UCSD-AML1 (cell line): ENCODE measurements at regions not wholly inside any gene's neighbourhood (a gene's known extent, or its start where the extent isn't known, plus 50 kb on each side); places are given as distances from the start of the nearest gene placed in this dataset.
"Not testable (repeated sequence)": the region's sequence is repeated elsewhere in the genome, so short reads cannot be mapped to it uniquely, and the experiment has no call there.

ENCODE experiments used
- DNase-seq: peaks from one replicate; lab custom pipeline; 2025; ENCODE audit not compliant: unreplicated experiment; lab: John Stamatoyannopoulos, UW

DNA sequence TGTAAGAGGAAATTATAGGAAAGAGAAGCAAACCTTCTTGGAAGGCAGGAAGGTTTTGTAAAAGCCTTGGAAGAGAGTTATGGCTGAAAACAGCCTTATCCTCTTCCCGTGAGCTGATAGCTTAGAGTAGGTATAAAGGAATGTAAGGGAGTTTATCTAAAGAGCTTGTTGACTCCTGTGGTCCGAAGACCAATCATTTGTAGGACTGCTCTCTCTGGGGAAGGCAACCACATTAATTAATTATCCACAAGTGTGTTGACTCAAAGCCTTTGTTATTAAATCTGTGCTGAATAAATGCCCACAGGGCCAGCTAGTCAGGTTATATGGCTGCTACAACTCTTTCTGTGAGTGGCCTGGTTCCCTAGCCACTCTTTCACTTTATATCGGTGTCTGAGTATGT is 452.1 kb upstream of the RASGRP1 start:
- no peak for DNase-seq

DNA sequence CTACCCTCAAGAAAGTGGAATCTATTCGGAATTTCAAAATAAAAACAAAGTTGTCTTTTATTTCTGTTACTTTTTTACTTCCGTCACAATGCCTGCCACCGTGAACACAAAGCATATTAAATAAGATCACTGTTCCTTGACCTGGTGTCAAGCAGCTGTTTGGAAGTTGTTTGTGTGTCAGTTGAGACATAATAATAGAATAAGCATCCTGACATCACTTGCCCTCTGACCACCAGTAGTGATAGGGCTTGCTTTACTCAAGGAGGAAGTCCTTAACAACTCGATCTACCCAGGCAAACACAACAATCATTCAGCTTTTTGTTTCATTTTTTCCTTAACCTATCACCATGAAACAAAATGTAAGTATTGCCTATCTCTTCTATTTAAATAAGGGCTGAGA is 454.4 kb upstream of the RASGRP1 start:
- no peak for DNase-seq

GRCh38 chr15:39021341-39021740 is 456.7 kb upstream of the RASGRP1 start:
- DNase-seq = no peak

DNA sequence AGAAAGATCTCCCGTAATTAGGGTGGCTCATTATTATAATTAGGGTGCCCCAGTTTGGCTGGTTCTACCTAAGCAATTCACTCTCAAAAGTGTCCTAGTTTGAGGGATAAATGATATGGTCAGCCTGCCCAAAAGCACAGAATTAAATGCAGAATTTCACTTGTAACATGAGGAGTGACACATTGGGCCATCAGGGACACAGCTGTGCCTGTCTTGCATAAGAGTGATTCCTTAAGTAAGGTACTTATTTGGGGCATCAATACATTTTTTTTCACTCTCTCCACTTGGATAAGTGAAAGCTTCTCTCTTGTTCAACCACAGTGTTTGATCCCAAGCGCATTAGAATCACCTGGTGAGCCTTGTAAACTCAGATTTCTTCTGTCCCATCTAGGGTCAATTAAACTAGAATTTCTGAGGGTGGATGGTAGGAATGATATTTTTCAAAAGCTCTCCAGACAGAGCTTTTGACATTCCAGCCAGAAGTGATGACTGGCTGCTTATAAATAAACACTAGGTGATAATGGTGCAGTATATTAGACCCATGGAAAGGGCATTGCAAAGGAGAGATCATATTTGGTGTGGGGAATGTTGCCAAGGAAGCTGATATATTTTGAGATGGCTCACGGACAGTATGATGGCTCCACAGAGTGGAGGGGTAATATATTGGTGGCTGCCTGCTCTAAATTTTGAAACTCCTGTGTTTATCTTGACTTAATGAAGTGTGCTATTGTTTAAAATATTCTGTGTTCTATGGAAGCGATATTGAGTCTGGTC is 458.1 kb upstream of the RASGRP1 start:
- no peak for DNase-seq

- no peak for DNase-seq
Observed at GRCh38 chr15:39025321-39025720, 460.7 kb upstream of the RASGRP1 start.

DNA sequence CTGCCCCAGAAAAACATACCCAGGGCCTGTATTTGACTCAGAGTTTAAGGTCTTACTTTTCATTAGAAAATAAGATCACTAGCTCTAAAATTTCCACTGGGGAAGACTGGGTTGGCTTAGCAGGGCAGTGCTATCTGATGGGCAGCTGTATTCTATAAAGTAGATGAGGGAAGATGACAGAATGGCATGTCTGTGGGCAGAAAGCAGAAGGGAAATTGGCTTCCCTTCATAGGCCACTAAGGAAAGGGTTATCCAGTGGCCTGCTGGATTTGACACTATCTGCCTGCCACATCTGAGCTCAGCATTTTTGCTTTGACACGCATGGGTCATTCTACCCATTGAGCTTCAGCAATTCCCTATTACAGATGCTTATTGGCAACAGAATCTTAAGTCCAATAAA is 461.3 kb upstream of the RASGRP1 start:
- no peak for DNase-seq

DNA sequence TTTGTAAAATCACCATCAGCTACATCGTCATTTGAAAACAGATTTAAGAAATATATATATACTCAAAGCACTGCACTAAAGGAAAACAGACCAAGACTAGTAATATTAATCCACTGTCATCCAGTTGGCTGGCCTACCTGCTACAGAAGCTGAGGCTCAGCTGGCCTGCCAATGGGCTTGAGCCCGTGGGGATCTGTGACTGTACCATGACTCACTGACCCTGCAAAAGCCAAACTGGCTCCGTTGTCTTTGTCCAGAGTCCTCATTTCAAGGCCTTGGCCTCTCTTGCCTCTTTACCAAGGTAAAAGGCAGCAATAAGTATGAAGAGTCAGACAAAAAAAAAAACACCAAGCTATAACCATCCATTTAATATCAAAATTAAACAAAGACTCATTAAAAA is 463.5 kb upstream of the RASGRP1 start:
- no peak for DNase-seq

GRCh38 chr15:39029741-39030140 is 465.1 kb upstream of the RASGRP1 start:
- no peak for DNase-seq

DNA sequence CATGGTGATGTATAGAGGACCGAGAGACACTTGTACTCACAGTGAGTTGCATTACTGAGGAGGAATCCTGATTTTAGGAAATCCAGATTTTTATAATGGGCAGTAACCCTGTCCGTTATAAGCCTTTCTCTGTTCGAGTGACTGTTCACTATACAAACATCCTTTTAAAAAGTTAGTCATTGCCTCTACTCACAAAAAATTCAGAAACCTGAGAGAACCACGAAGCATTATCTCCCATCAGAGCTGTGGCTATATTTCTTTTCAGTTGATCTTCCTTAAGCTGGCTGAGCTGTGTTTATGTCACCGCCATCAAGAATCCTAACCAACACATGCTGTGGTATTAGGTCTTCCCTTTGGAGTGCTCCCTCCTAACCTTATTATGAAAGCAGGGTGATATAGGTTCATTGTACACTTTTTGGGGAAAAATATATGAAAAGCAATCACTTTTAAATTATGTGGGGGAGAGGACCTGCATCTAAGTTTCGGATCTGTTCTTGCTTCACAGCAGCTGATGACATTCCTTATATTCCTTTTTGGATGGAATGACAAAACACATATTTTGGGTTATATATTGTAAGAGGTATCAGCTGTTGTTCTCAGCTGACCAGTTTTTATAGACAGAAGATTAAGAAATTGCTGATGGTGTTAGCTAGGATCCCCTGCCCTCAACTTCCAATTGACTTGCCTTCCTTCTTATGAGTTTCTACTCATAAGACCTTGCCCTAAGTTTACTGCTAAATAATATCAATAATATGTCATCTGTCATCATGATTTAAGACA is 465.9 kb upstream of the RASGRP1 start:
- no peak for DNase-seq

DNA sequence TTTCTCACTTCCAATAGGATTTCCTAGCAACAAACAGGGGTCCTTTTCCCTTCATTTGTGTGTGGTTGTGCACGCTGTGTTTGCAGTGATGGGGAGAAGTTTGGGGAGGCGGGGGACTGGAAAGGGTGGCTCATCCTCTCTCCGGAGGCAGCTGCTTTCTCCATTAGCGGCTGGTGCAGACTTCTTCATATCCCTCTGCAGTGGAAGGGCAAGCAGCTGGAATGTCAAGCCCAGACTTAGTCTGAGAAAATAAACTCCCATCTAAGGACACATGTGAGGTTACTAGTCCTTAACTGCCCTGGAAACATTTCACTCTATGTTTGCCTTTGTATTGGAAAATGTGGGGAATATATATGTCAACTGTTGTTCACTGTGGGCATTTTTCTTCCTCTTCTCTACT is 467.0 kb upstream of the RASGRP1 start:
- no peak for DNase-seq

- DNase-seq = no peak
Observed at GRCh38 chr15:39034816-39035215, 470.2 kb upstream of the RASGRP1 start.

GRCh38 chr15:39037611-39038010 is 473.0 kb upstream of the RASGRP1 start:
- not testable (repeated sequence) for DNase-seq

- DNase-seq = no peak
Observed at GRCh38 chr15:39040861-39041260, 476.2 kb upstream of the RASGRP1 start.

GRCh38 chr15:39041979-39042495 is 477.4 kb upstream of the RASGRP1 start:
- DNase-seq = no peak

- DNase-seq = no peak
Observed at GRCh38 chr15:39051626-39052322, 487.2 kb upstream of the RASGRP1 start.

DNA sequence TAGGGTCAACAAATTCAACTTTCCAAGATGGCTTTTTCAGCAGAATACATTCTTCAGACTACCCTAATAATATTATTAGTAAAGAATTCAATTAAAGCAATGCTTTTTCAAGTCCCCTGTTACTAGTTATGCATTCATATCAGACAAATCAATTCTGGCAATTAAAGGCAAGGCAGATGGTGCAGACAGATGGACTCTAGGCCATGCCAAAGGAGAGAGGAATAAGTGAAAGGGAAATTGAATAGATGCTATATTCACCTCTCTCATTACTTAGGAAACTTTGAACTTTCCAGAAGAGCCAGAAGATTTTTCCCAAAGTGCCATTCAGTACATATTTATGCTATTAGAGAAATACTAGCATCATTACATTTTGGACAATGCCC is 487.7 kb upstream of the RASGRP1 start:
- no peak for DNase-seq

GRCh38 chr15:39053480-39053879 is 488.9 kb upstream of the RASGRP1 start:
- DNase-seq = no peak

DNA sequence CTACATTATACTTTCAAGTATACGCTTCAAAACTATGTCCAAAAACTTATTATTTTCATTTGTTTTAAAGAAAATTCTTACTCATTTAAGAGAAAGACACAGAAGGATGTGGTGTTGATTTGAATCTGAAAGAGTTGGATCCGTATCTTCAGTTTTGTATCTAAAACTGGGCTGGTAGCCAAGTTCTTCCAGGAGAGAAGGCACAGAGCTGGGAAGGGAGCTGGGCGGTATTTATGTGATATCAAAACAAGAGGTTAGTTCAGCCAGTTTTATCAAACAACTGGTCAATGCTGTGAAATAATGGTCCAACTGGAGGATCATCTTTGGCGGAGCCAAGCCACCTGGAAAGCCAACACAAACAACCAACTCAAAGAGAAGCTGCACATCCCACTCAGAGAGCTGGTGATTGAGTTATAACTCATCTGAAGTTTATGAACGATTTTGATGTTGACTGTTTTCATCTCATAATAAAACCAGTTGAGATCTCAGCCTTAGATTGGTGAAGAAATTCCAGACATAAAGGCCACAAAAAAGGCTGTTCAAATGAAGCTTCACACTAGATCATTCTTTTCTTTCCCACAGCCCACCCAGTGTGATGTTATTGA is 489.6 kb upstream of the RASGRP1 start:
- no peak for DNase-seq

DNA sequence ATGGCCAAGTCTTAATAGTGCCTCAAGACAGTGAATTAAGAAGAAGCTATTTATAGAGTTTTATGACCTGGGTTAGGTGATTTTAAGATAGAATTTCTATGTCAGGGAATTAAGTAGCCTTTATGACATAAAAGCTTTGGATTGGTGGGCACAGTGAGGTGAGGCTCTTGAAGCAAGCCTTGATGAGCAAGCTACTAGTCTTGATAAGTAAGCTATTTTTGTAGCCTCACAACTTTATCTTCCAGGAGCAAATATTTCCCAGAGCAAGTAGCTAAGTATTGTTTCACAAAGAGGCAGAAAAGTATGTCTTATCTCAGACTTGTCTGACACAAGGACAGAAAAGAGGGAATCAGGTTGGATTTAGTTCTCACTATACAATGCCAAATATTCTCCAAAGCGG is 491.7 kb upstream of the RASGRP1 start:
- no peak for DNase-seq

GRCh38 chr15:39058351-39059131 is 493.9 kb upstream of the RASGRP1 start:
- DNase-seq = no peak

GRCh38 chr15:39059917-39060316 is 495.3 kb upstream of the RASGRP1 start:
- DNase-seq = no peak
